Osteocyte (in vitro differentiated cells): ENCODE measurements at regions not wholly inside any gene's neighbourhood (a gene's known extent, or its start where the extent isn't known, plus 50 kb on each side); places are given as distances from the start of the nearest gene placed in this dataset.
"Not testable (repeated sequence)": the region's sequence is repeated elsewhere in the genome, so short reads cannot be mapped to it uniquely, and the experiment has no call there.

Experiments
- DNase-seq: peaks from one replicate; pipeline ENCODE4 v3.0.0; 2021; ENCODE audit warnings: mixed read lengths; ENCODE audit not compliant: unreplicated experiment; ENCODE audit errors: extremely low spot score
- H3K27ac Mint-ChIP-seq: one replicate; pipeline ENCODE4 v1.8.0; 2021; ENCODE audit warnings: mild to moderate bottlenecking, mixed read lengths; ENCODE audit not compliant: unreplicated experiment
- H3K27me3 Mint-ChIP-seq: one replicate; pipeline ENCODE4 v1.8.0; 2021; ENCODE audit warnings: mixed read lengths; ENCODE audit not compliant: unreplicated experiment
- H3K36me3 Mint-ChIP-seq: one replicate; pipeline ENCODE4 v1.8.0; 2021; ENCODE audit warnings: mixed read lengths; ENCODE audit not compliant: unreplicated experiment
- H3K4me1 Mint-ChIP-seq: one replicate; pipeline ENCODE4 v1.8.0; 2021; ENCODE audit warnings: mixed read lengths; ENCODE audit not compliant: unreplicated experiment
- H3K4me3 Mint-ChIP-seq: one replicate; pipeline ENCODE4 v1.8.0; 2021; ENCODE audit warnings: mild to moderate bottlenecking, moderate library complexity, mixed read lengths; ENCODE audit not compliant: unreplicated experiment
- H3K9me3 Mint-ChIP-seq: one replicate; pipeline ENCODE4 v1.8.0; 2021; ENCODE audit warnings: mixed read lengths; ENCODE audit not compliant: unreplicated experiment
- TF ChIP-seq, protein P1 (sequence below): fragments of 200-600 bp; sonication (generic); IDR thresholded peaks from 2 replicates; pipeline ENCODE4 v1.5.0; 2021; ENCODE audit warnings: antibody characterized with exemption, mild to moderate bottlenecking, moderate library complexity

DNA sequence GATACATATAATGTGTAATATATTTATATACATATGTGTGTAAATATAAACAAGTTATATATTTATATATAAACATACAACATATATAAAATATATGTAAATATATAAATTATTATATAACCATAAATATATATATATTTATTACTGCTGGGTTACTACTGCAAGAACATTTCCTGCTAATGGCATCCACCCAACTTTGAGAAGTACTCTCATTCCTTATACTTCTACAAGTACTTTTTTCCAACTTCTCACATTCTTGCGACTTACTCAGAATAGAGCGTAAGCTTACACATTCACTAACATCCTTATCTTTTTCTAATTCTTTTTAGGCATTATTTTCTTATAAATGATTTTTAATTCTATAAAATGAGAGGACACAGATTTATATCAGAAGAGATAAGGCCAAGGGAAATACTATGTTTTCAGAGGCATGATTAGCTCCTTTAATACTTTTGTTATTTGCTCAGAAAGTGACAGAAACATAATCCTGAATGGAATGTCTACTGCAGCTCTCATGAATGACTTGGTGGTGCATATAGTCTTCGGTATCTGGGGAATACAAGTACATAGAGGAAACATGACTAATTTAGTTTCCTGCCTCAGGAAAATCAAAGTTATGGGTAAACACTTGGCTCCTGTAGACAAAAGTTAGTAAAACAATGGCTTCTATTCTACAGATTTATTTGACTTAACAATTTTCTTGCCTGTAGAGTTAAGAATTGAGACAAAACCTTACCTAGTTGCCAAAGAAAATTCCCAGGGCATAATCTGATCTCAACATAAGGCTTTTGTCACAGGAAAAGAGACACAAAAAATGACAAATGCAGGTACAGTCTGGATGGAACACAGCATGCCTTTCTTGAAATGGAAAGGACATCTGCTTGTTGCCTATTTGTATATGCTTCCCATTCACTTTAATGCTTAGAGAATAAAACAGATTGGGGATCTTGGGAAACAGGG is 453.9 kb downstream of the SQOR start:
- H3K4me3 Mint-ChIP-seq: no peak overlapping the region
- no peaks in the 10 kb centered on the region for H3K27me3 Mint-ChIP-seq
- DNase-seq: no peak
- peaks cover 15% of the 10 kb centered on the region for H3K9me3 Mint-ChIP-seq
- TF ChIP-seq, protein P1, sequence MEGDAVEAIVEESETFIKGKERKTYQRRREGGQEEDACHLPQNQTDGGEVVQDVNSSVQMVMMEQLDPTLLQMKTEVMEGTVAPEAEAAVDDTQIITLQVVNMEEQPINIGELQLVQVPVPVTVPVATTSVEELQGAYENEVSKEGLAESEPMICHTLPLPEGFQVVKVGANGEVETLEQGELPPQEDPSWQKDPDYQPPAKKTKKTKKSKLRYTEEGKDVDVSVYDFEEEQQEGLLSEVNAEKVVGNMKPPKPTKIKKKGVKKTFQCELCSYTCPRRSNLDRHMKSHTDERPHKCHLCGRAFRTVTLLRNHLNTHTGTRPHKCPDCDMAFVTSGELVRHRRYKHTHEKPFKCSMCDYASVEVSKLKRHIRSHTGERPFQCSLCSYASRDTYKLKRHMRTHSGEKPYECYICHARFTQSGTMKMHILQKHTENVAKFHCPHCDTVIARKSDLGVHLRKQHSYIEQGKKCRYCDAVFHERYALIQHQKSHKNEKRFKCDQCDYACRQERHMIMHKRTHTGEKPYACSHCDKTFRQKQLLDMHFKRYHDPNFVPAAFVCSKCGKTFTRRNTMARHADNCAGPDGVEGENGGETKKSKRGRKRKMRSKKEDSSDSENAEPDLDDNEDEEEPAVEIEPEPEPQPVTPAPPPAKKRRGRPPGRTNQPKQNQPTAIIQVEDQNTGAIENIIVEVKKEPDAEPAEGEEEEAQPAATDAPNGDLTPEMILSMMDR: no peak
- H3K27ac Mint-ChIP-seq: no peak overlapping the region
- H3K4me1 Mint-ChIP-seq: no peaks in the 10 kb centered on the region
- H3K36me3 Mint-ChIP-seq: no peaks in the 10 kb centered on the region

DNA sequence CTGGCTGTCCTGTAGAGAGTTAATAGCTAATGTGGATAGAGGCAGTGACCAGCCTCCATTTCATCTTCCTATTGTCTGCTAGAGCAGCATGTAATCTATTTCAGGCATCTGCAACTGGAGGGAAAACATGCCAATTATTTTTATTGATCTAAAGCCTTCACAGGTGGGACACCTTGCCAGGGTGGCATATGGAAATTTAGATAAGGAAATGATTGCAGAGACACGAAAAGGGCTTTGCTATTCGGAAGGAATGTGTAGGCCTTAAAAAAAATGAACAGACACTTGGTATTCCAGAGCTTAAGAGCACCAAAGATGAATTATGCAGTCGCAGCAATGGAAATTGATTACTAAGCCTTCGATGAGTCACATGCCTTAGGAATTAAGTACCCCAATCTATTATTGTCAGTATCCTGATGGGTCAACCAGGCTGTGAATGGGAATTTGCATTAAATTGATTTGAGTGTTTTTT is 454.7 kb downstream of the SQOR start:
- no peaks in the 10 kb centered on the region for H3K27me3 Mint-ChIP-seq
- H3K36me3 Mint-ChIP-seq: no peaks in the 10 kb centered on the region
- no peak overlapping the region for H3K4me3 Mint-ChIP-seq
- H3K4me1 Mint-ChIP-seq: no peaks in the 10 kb centered on the region
- peaks cover 15% of the 10 kb centered on the region for H3K9me3 Mint-ChIP-seq
- TF ChIP-seq, protein P1: no peak
- no peak for DNase-seq
- H3K27ac Mint-ChIP-seq: no peak overlapping the region

DNA sequence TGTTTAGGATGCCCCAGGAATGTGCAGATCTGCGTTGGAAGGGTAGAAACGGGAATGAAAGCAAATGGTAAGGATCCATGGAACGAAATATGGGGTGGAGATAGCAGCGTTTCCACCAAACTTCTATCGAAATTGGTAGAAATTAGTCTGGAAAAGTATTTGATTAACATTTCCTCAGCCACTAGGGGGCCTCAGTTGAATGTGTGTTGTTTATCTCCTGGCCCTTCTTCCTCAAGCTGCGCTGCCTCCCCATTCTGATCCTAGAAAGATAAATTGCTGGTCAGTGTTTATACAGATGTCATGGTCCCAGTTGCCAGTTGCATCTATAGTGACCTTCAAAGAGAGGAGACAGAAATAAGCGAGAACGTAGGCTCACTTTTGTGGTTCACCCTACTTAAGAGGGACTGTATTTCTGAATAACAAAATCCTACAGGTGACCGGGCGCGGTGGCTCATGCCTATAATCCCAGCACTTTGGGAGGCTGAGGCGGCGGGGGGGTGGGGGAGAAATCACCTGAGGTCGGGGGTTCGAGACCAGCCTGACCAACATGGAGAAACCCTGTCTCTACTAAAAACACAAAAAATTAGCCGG is 457.1 kb downstream of the SQOR start:
- H3K4me3 Mint-ChIP-seq: no peak overlapping the region
- no peak for DNase-seq
- TF ChIP-seq, protein P1: peak; percentile 33
- H3K4me1 Mint-ChIP-seq: no peaks in the 10 kb centered on the region
- no peaks in the 10 kb centered on the region for H3K27me3 Mint-ChIP-seq
- no peaks in the 10 kb centered on the region for H3K36me3 Mint-ChIP-seq
- peaks cover 15% of the 10 kb centered on the region for H3K9me3 Mint-ChIP-seq
- H3K27ac Mint-ChIP-seq: no peak overlapping the region

DNA sequence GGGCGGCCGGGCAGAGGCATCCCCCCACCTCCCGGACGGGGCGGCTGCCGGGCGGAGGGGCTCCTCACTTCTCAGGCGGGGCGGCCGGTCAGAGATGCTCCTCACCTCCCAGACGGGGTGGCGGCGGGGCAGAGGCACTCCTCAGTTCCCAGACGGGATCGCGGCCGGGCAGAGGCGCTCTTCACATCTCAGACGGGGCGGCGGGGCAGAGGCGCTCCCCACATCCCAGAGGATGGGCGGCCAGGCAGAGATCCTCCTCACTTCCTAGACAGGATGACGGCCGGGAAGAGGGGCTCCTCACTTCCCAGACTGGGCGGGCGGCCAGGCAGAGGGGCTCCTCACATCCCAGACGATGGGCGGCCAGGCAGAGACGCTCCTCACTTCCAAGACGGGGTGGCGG is 463.2 kb downstream of the SQOR start:
- not testable (repeated sequence) for DNase-seq, H3K4me3 Mint-ChIP-seq, H3K27me3 Mint-ChIP-seq, H3K4me1 Mint-ChIP-seq, H3K27ac Mint-ChIP-seq, H3K36me3 Mint-ChIP-seq
- H3K9me3 Mint-ChIP-seq: peaks cover 26% of the 10 kb centered on the region

DNA sequence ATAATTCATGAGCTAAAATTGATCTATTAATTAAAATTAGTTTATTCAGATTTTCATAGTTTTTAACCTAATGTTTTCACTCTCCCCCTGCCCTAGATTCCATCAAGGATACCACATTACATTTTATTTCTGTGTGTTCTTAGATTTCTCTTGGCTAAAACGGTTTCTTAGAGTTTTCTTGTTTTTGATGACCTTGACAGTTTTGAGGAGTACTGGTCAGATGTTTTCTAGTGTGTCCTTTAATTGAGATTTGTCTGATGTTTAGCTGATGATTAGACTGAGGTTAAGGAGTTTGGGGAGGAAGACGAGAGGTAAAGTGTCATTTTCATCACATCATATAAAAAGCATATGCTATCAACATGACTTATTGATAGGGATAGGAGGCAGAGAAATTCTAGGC is 475.9 kb downstream of the SQOR start:
- Mint-ChIP-seq H3K4me3 (no peak overlapping the region), H3K9me3 (peaks cover 4% of the 10 kb centered on the region), H3K4me1 (no peaks in the 10 kb centered on the region), H3K27ac (no peak overlapping the region), H3K36me3 (no peaks in the 10 kb centered on the region), H3K27me3 (no peaks in the 10 kb centered on the region)
- no peak for DNase-seq
- TF ChIP-seq, protein P1: no peak
